HL-60 (cell line): ENCODE measurements at regions not wholly inside any gene's neighbourhood (a gene's known extent, or its start where the extent isn't known, plus 50 kb on each side); places are given as distances from the start of the nearest gene placed in this dataset.

Source experiments
- CTCF ChIP-seq: IDR thresholded peaks from one replicate; pipeline ENCODE4 v1.5.1; 2011; ENCODE audit warnings: low read length, control low read depth, inconsistent platforms; ENCODE audit not compliant: insufficient read depth
- GABPA ChIP-seq: IDR thresholded peaks from 2 replicates; pipeline ENCODE4 v1.6.1; 2012; ENCODE audit warnings: low read depth
- POLR2AphosphoS5 ChIP-seq: IDR thresholded peaks from 2 replicates; pipeline ENCODE4 v1.6.1; 2012; ENCODE audit warnings: low read depth
- REST ChIP-seq: IDR thresholded peaks from 2 replicates; pipeline ENCODE4 v1.6.1; 2012; ENCODE audit warnings: low read depth; ENCODE audit not compliant: insufficient replicate concordance
- SPI1 ChIP-seq: IDR thresholded peaks from 2 replicates; pipeline ENCODE4 v1.6.1; 2012; ENCODE audit warnings: low read depth, mild to moderate bottlenecking, borderline replicate concordance

- TF ChIP-seq CTCF (no peak), REST (no peak), POLR2AphosphoS5 (no peak), SPI1 (no peak), GABPA (no peak)
These were observed 163.4 kb upstream of the NECTIN1 start for GRCh38 chr11:119892311-119892808.
